ENCODE measurements at regions not wholly inside any gene's neighbourhood (a gene's known extent, or its start where the extent isn't known, plus 50 kb on each side); places are given as distances from the start of the nearest gene placed in this dataset.

- H3K27ac ChIP-seq: no peak overlapping the region
- H3K4me3 ChIP-seq: no peak overlapping the region
- TF ChIP-seq CTCF (IDR thresholded peaks at IDR 0.05 in 8 of 11, conservative IDR thresholded peaks at IDR 0.05 in 3 of 11): no peak
- no peak for TF ChIP-seq POLR2AphosphoS5 (IDR thresholded peaks at IDR 0.05)
- TF ChIP-seq POLR2A (IDR thresholded peaks at IDR 0.05): no peak
- WGBS, 5 donors: 59 to 82% (median 66%) methylated on average over 9 of the region's 9 CpGs
- H3K9me3 ChIP-seq: no peaks in the 10 kb centered on the region
- intact Hi-C loops (cut with DNase I; ENCODE audit: low total_unique reads): no loop called here
- H3K27me3 ChIP-seq (replicated peaks in 1 of 7): no peaks in the 10 kb centered on the region
- H3K36me3 ChIP-seq: no peaks in the 10 kb centered on the region
- no peak for DNase-seq
- H3K4me1 ChIP-seq: no peaks in the 10 kb centered on the region
These were observed 458.5 kb downstream of the MAT2B start for GRCh38 chr5:163963881-163964280.

GRCh38 chr5:163964671-163965070, 459.3 kb downstream of the MAT2B start:
- WGBS, 5 donors: 82 to 91% (median 84%) methylated on average over 3 of the region's 3 CpGs

GRCh38 chr5:163967268-163967667, 461.8 kb downstream of the MAT2B start:
- H3K27me3 ChIP-seq (replicated peaks in 1 of 7): no peaks in the 10 kb centered on the region
- H3K4me3 ChIP-seq: no peak overlapping the region
- no peaks in the 10 kb centered on the region for H3K4me1 ChIP-seq
- no peak overlapping the region for H3K27ac ChIP-seq
- intact Hi-C loops (cut with DNase I; ENCODE audit: low total_unique reads): no loop called here
- no peak for DNase-seq
- no peaks in the 10 kb centered on the region for H3K36me3 ChIP-seq
- peaks cover 0 to 4% (median 0%) of the 10 kb centered on the region in 8 donors for H3K9me3 ChIP-seq
- no peak for TF ChIP-seq POLR2AphosphoS5 (IDR thresholded peaks at IDR 0.05)
- TF ChIP-seq POLR2A (IDR thresholded peaks at IDR 0.05): no peak
- TF ChIP-seq CTCF (IDR thresholded peaks at IDR 0.05 in 8 of 11, conservative IDR thresholded peaks at IDR 0.05 in 3 of 11): no peak
- 78 to 94% (median 84%) methylated on average over 1 of the region's 1 CpG for WGBS, 5 donors

More at GRCh38 chr5:163964671-163965070, 459.3 kb downstream of the MAT2B start:
- Histone ChIP-seq H3K4me3 (no peak overlapping the region), H3K9me3 (no peaks in the 10 kb centered on the region), H3K27me3 (replicated peaks in 1 of 7) (no peaks in the 10 kb centered on the region), H3K36me3 (no peaks in the 10 kb centered on the region), H3K4me1 (no peaks in the 10 kb centered on the region), H3K27ac (no peak overlapping the region)
- no peak for DNase-seq
- intact Hi-C loops (cut with DNase I; ENCODE audit: low total_unique reads): no loop called here
- no peak for TF ChIP-seq POLR2AphosphoS5 (IDR thresholded peaks at IDR 0.05)
- no peak for TF ChIP-seq CTCF (IDR thresholded peaks at IDR 0.05 in 8 of 11, conservative IDR thresholded peaks at IDR 0.05 in 3 of 11)
- no peak for TF ChIP-seq POLR2A (IDR thresholded peaks at IDR 0.05)

- Histone ChIP-seq H3K4me1 (no peaks in the 10 kb centered on the region), H3K27me3 (replicated peaks in 1 of 7) (no peaks in the 10 kb centered on the region), H3K27ac (no peak overlapping the region), H3K36me3 (no peaks in the 10 kb centered on the region), H3K9me3 (peaks cover 0 to 4% (median 0%) of the 10 kb centered on the region in 8 donors), H3K4me3 (no peak overlapping the region)
- no peak for DNase-seq
- WGBS, 5 donors: 40 to 69% (median 58%) methylated on average over 2 of the region's 2 CpGs
- no peak for TF ChIP-seq POLR2AphosphoS5 (IDR thresholded peaks at IDR 0.05)
- TF ChIP-seq CTCF (IDR thresholded peaks at IDR 0.05 in 8 of 11, conservative IDR thresholded peaks at IDR 0.05 in 3 of 11): no peak
- no peak for TF ChIP-seq POLR2A (IDR thresholded peaks at IDR 0.05)
- intact Hi-C loops (cut with DNase I; ENCODE audit: low total_unique reads): no loop called here
These were observed 463.2 kb downstream of the MAT2B start for GRCh38 chr5:163968651-163969050.
